ENCODE measurements at regions not wholly inside any gene's neighbourhood (a gene's known extent, or its start where the extent isn't known, plus 50 kb on each side); places are given as distances from the start of the nearest gene placed in this dataset.

GRCh38 chr4:180550106-180550505 lies 1693.1 kb upstream of the TENM3 start:
- Histone ChIP-seq H3K36me3 (replicated peaks in 1 of 2; ENCODE audit: insufficient read depth in 1 of 2, low read depth in 2 of 2) (no peaks in the 10 kb centered on the region), H3K9me3 (no peaks in the 10 kb centered on the region), H3K4me3 (no peak overlapping the region), H3K27ac (no peak overlapping the region), H3K27me3 (no peaks in the 10 kb centered on the region), H3K4me1 (no peaks in the 10 kb centered on the region)
- no peak for TF ChIP-seq CTCF (IDR thresholded peaks at IDR 0.05)
- no peak for TF ChIP-seq POLR2A (IDR thresholded peaks at IDR 0.05)
- DNase-seq (no peak), ATAC-seq (no peak)
- intact Hi-C loops (cut with DNase I): no loop called here
- WGBS, 2 donors: 24 to 84% methylated on average over 6 of the region's 6 CpGs

DNA sequence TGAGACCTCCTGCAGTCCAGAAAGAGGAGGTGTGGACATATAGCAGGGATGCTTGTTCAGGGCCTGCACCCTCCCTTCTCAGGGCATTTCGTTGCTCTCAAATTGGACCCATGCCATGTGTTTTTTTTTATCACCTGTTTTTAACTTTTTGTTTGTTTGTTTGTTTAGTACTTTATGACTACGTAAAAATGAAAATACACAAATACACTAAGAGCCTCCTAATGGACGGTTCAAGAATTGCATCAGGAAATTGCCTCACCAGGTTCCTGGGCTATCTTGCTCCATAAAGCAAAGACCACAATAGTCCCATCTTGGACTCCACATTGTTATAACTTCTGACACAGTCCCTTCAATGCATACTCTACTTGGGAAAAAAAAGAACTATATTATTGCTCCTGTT lies 1685.9 kb upstream of the TENM3 start:
- intact Hi-C loops (cut with DNase I): no loop called here
- H3K27me3 ChIP-seq: no peaks in the 10 kb centered on the region
- 53 to 59% methylated on average over 3 of the region's 3 CpGs for WGBS, 2 donors

GRCh38 chr4:180557950-180558349 lies 1685.3 kb upstream of the TENM3 start:
- no peak overlapping the region for H3K27ac ChIP-seq
- H3K36me3 ChIP-seq (replicated peaks in 1 of 2; ENCODE audit: insufficient read depth in 1 of 2, low read depth in 2 of 2): no peaks in the 10 kb centered on the region
- 46 to 50% methylated on average over 4 of the region's 4 CpGs for WGBS, 2 donors
- no peaks in the 10 kb centered on the region for H3K27me3 ChIP-seq
- H3K4me1 ChIP-seq: no peaks in the 10 kb centered on the region
- H3K4me3 ChIP-seq: no peak overlapping the region
- TF ChIP-seq CTCF (IDR thresholded peaks at IDR 0.05) (no peak), POLR2A (IDR thresholded peaks at IDR 0.05) (no peak)
- intact Hi-C loops (cut with DNase I): no loop called here
- H3K9me3 ChIP-seq: no peaks in the 10 kb centered on the region
- ATAC-seq (no peak), DNase-seq (no peak)

More for the DNA sequence above, 1685.9 kb upstream of the TENM3 start:
- no peak for TF ChIP-seq POLR2A (IDR thresholded peaks at IDR 0.05)
- no peak for TF ChIP-seq CTCF (IDR thresholded peaks at IDR 0.05)
- Histone ChIP-seq H3K9me3 (no peaks in the 10 kb centered on the region), H3K27ac (no peak overlapping the region), H3K36me3 (replicated peaks in 1 of 2; ENCODE audit: insufficient read depth in 1 of 2, low read depth in 2 of 2) (no peaks in the 10 kb centered on the region), H3K4me3 (no peak overlapping the region), H3K4me1 (no peaks in the 10 kb centered on the region)
- DNase-seq: no peak
- ATAC-seq: no peak

- H3K9me3 ChIP-seq: no peaks in the 10 kb centered on the region
- DNase-seq (no peak), ATAC-seq (no peak)
- H3K4me1 ChIP-seq: no peaks in the 10 kb centered on the region
- H3K36me3 ChIP-seq (replicated peaks in 1 of 2; ENCODE audit: insufficient read depth in 1 of 2, low read depth in 2 of 2): no peaks in the 10 kb centered on the region
- no peak overlapping the region for H3K27ac ChIP-seq
- TF ChIP-seq CTCF (IDR thresholded peaks at IDR 0.05) (no peak), POLR2A (IDR thresholded peaks at IDR 0.05) (no peak)
- WGBS, 2 donors: 48 to 49% methylated on average over 7 of the region's 7 CpGs
- intact Hi-C loops (cut with DNase I): no loop called here
- H3K27me3 ChIP-seq: no peaks in the 10 kb centered on the region
- H3K4me3 ChIP-seq: no peak overlapping the region
Measured at GRCh38 chr4:180558427-180558826, 1684.8 kb upstream of the TENM3 start.

GRCh38 chr4:180560896-180561295 lies 1682.3 kb upstream of the TENM3 start:
- WGBS, 2 donors: 49 to 52% methylated on average over 2 of the region's 2 CpGs
- no peak for DNase-seq
- no peaks in the 10 kb centered on the region for H3K9me3 ChIP-seq
- no peak overlapping the region for H3K4me3 ChIP-seq
- no peaks in the 10 kb centered on the region for H3K4me1 ChIP-seq
- no peaks in the 10 kb centered on the region for H3K27me3 ChIP-seq
- H3K36me3 ChIP-seq (replicated peaks in 1 of 2; ENCODE audit: insufficient read depth in 1 of 2, low read depth in 2 of 2): no peaks in the 10 kb centered on the region
- ATAC-seq: no peak
- H3K27ac ChIP-seq: no peak overlapping the region
- intact Hi-C loops (cut with DNase I): no loop called here
- TF ChIP-seq POLR2A (IDR thresholded peaks at IDR 0.05) (no peak), CTCF (IDR thresholded peaks at IDR 0.05) (no peak)
